GM20000 (cell line): ENCODE measurements at regions not wholly inside any gene's neighbourhood (a gene's known extent, or its start where the extent isn't known, plus 50 kb on each side); places are given as distances from the start of the nearest gene placed in this dataset.

ENCODE experiments used
- DNase-seq: peaks from one replicate; pipeline ENCODE4 v3.0.0; 2012; ENCODE audit warnings: low spot score
- CTCF ChIP-seq: IDR thresholded peaks from 2 replicates; pipeline ENCODE4 v1.5.1; 2012; ENCODE audit warnings: mild to moderate bottlenecking, control low read depth; ENCODE audit errors: extremely low read depth, missing control alignments

GRCh38 chr15:67940324-67940719 lies 100.5 kb upstream of the RNU6-1 start:
- no peak for TF ChIP-seq CTCF
- DNase-seq: no peak

- no peak for DNase-seq
- TF ChIP-seq CTCF: no peak
These were observed 101.9 kb upstream of the RNU6-1 start for GRCh38 chr15:67941648-67942310.

GRCh38 chr15:67943475-67943874 lies 103.6 kb upstream of the RNU6-1 start:
- TF ChIP-seq CTCF: no peak
- DNase-seq: no peak

- no peak for TF ChIP-seq CTCF
- no peak for DNase-seq
These were observed 104.3 kb upstream of the RNU6-1 start for GRCh38 chr15:67944010-67944641.

- DNase-seq: no peak
- no peak for TF ChIP-seq CTCF
These were observed 105.3 kb upstream of the RNU6-1 start for GRCh38 chr15:67945131-67945530.

GRCh38 chr15:67945951-67946700 lies 106.3 kb upstream of the RNU6-1 start:
- no peak for DNase-seq
- TF ChIP-seq CTCF: no peak

- TF ChIP-seq CTCF: no peak
- DNase-seq: no peak
These were observed 106.9 kb upstream of the RNU6-1 start for GRCh38 chr15:67946701-67947100.
